Spleen (tissue), 11 donors: ENCODE measurements at regions not wholly inside any gene's neighbourhood (a gene's known extent, or its start where the extent isn't known, plus 50 kb on each side); places are given as distances from the start of the nearest gene placed in this dataset.

ENCODE experiments used
- DNase-seq: peaks from one replicate; pipeline ENCODE4 v3.0.0-alpha.2; 2020
- H3K27ac ChIP-seq, 8 donors: fragments of 200-600 bp; sonication (generic) in 7 of 8; 1 replicate in 4 of 8; 2 replicates in 4 of 8; pipeline versions ENCODE4 v1.5.0 to v1.8.0; 2016 to 2021; ENCODE audit warnings: inconsistent platforms in 4 of 8, mild to moderate bottlenecking in 4 of 8, moderate library complexity in 1 of 8
- H3K27me3 ChIP-seq, 7 donors: fragments of 200-600 bp; sonication (generic) in 6 of 7; replicated peaks in 1 of 7; 1 replicate in 4 of 7; 2 replicates in 3 of 7; pipeline versions ENCODE4 v1.5.0 to v1.8.0; 2016 to 2021; ENCODE audit warnings: inconsistent platforms in 3 of 7, mild to moderate bottlenecking in 1 of 7
- H3K36me3 ChIP-seq, 6 donors: fragments of 200-600 bp; sonication (generic) in 5 of 6; 1 replicate in 4 of 6; 2 replicates in 2 of 6; pipeline versions ENCODE4 v1.5.0 to v1.8.0; 2016 to 2021; ENCODE audit warnings: inconsistent platforms in 2 of 6
- H3K4me1 ChIP-seq, 6 donors: fragments of 200-600 bp; sonication (generic) in 5 of 6; 1 replicate in 3 of 6; 2 replicates in 3 of 6; pipeline versions ENCODE4 v1.5.0 to v1.8.0; 2016 to 2021; ENCODE audit warnings: inconsistent platforms in 3 of 6
- H3K4me3 ChIP-seq, 8 donors: fragments of 200-600 bp; sonication (generic) in 7 of 8; 1 replicate in 4 of 8; 2 replicates in 4 of 8; pipeline versions ENCODE4 v1.5.0 to v1.8.0; 2016 to 2021; ENCODE audit warnings: inconsistent platforms in 4 of 8, mild to moderate bottlenecking in 4 of 8, moderate library complexity in 2 of 8
- H3K9me3 ChIP-seq, 8 donors: fragments of 200-600 bp; sonication (generic) in 7 of 8; 1 replicate in 4 of 8; 2 replicates in 4 of 8; pipeline versions ENCODE4 v1.5.0 to v1.8.0; 2016 to 2021; ENCODE audit warnings: inconsistent platforms in 4 of 8
- POLR2A ChIP-seq, 3 donors: fragments of 450-650 bp; IDR thresholded peaks; one replicate each; pipeline ENCODE4 v1.5.1; 2017; ENCODE audit warnings: antibody characterized with exemption in 3 of 3, mild to moderate bottlenecking in 1 of 3
- POLR2AphosphoS5 ChIP-seq, 3 donors: sonication (generic); formaldehyde crosslinking; IDR thresholded peaks; one replicate each; pipeline ENCODE4 v1.5.1; 2017; ENCODE audit warnings: antibody characterized with exemption in 3 of 3
- WGBS, 5 donors: extraction: QIAGEN DNeasy Blood & Tissue Kit in 3 of 5; methylation state at CpG; one replicate each; pipeline versions ENCODE4 v1.1.5 to v1.1.7; 2013 to 2018; 5-methylcytosine and 5-hydroxymethylcytosine counted together
- intact Hi-C: fragments of 100-400 bp; cut with DNase I; formaldehyde crosslinking; loops from one replicate; pipeline ENCODE4 v1.15.0; 2023; ENCODE audit warnings: low total_unique reads
- TF ChIP-seq, protein P1 (sequence below), 11 experiments: fragments of 200-600 bp in 7 of 11; fragments of 450-650 bp in 4 of 11; sonication (generic) in 4 of 11; IDR thresholded peaks in 8 of 11; conservative IDR thresholded peaks in 3 of 11; 1 replicate in 7 of 11; 2 replicates in 4 of 11; pipeline versions ENCODE4 v1.4.0 to v1.8.0; 2016 to 2021; ENCODE audit warnings: antibody characterized with exemption in 11 of 11, inconsistent platforms in 4 of 11, mild to moderate bottlenecking in 1 of 11
- donor health status: healthy with polysubstance abuse.
- donor health status: DM: no; HTN: no; CAD: no; lungs with moderate emphysema.
- donor health status: DM: no; HTN: no; CAD: no.
- donor health status: Bipolar disorder and iron deficiency.
- donor health status: healthy.
- donor health status: DM: no; HTN: no; CAD: no.
- donor health status: DM: yes; HTN: yes; CAD: no.

DNA sequence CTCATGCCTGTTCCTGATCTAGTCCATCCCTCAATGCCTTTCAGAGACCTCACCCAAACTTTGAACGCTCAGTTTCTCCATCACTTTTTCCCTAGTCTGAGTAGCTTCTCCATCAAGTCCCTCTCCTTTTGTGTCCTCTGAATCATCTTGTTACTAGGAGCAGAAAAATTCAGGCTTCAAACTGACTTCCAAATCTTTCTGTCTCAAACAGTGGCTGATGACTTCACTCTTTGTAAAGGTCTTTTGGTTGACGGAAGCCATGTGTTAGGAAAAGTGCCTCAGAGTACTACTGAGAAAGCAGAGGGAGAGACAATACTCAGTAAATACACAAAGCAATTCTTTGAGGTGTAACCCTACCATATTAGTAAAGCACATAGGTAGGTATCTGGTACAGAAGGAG, 65.7 kb upstream of the CAMK2D start:
- no peak overlapping the region for H3K4me3 ChIP-seq
- H3K27me3 ChIP-seq, result no peaks in the 10 kb centered on the region
- no peaks in the 10 kb centered on the region for H3K36me3 ChIP-seq
- 77 to 92% (median 85%) methylated on average over 2 of the region's 2 CpGs for WGBS, 5 donors
- no peak overlapping the region for H3K27ac ChIP-seq
- peaks cover 4 to 41% (median 17%) of the 10 kb centered on the region in 6 donors for H3K4me1 ChIP-seq
- H3K9me3 ChIP-seq, result no peaks in the 10 kb centered on the region
- intact Hi-C loops, result no loop called here
- TF ChIP-seq, protein P1, sequence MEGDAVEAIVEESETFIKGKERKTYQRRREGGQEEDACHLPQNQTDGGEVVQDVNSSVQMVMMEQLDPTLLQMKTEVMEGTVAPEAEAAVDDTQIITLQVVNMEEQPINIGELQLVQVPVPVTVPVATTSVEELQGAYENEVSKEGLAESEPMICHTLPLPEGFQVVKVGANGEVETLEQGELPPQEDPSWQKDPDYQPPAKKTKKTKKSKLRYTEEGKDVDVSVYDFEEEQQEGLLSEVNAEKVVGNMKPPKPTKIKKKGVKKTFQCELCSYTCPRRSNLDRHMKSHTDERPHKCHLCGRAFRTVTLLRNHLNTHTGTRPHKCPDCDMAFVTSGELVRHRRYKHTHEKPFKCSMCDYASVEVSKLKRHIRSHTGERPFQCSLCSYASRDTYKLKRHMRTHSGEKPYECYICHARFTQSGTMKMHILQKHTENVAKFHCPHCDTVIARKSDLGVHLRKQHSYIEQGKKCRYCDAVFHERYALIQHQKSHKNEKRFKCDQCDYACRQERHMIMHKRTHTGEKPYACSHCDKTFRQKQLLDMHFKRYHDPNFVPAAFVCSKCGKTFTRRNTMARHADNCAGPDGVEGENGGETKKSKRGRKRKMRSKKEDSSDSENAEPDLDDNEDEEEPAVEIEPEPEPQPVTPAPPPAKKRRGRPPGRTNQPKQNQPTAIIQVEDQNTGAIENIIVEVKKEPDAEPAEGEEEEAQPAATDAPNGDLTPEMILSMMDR (IDR thresholded peaks at IDR 0.05 in 8 of 11, conservative IDR thresholded peaks at IDR 0.05 in 3 of 11), result no peak
- TF ChIP-seq POLR2AphosphoS5 (IDR thresholded peaks at IDR 0.05) (no peak), POLR2A (IDR thresholded peaks at IDR 0.05) (no peak)
- no peak for DNase-seq

DNA sequence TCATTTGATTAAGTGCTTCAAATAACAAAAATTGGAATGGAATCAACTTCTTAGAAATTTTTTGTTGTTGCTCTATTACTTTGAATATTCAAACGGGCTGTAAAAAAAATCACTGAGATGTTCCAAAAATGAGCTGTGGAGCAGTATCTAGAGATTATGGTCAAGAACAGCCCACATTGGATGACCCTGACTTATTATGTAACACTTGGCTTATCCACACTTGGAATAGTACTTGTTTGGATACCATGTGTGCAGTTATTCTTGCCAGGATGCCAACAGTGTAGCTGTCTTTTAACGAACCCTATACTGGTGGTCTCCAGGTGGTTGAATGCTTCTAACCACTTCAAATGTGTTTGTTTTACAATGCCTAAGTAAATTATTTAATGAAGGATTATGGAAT, 64.9 kb upstream of the CAMK2D start:
- Histone ChIP-seq H3K27me3 (no peaks in the 10 kb centered on the region), H3K27ac (no peak overlapping the region), H3K4me1 (peaks cover 4 to 41% (median 17%) of the 10 kb centered on the region in 6 donors), H3K9me3 (no peaks in the 10 kb centered on the region), H3K4me3 (no peak overlapping the region), H3K36me3 (no peaks in the 10 kb centered on the region)
- TF ChIP-seq POLR2A (IDR thresholded peaks at IDR 0.05) (no peak), POLR2AphosphoS5 (IDR thresholded peaks at IDR 0.05) (no peak)
- intact Hi-C loops, result no loop called here
- DNase-seq, result no peak
- WGBS, 5 donors, result 72 to 83% (median 80%) methylated on average over 2 of the region's 2 CpGs

DNA sequence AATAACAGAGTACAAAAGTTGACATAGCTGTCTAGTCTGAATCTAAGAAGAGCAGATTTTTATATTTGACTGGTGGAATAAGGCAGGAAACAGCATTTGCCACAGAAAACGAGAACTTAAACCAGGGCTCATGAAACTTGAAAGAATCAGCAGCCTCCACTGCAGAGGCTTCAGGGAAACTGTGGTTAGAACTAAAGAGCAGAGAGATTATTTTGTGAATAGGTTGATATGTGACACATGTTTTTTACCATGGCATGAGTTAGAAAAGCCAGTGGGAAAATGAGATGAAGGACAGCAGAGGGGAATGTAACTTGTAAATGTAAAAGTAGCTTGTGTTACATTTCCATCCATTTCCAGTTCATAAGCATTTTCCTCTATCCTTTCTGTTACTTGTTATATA, 63.7 kb upstream of the CAMK2D start:
- Histone ChIP-seq H3K27ac (peak overlapping the region in 1 of 8 donors; percentile 0), H3K9me3 (no peaks in the 10 kb centered on the region), H3K4me3 (no peak overlapping the region), H3K27me3 (no peaks in the 10 kb centered on the region), H3K4me1 (peaks cover 4 to 41% (median 17%) of the 10 kb centered on the region in 6 donors), H3K36me3 (no peaks in the 10 kb centered on the region)
- DNase-seq, result no peak
- intact Hi-C loops, result no loop called here
- 7 to 24% (median 17%) methylated on average over 1 of the region's 1 CpG for WGBS, 5 donors
- TF ChIP-seq POLR2AphosphoS5 (IDR thresholded peaks at IDR 0.05), result no peak
- TF ChIP-seq POLR2A (IDR thresholded peaks at IDR 0.05), result no peak
- TF ChIP-seq, protein P1 (IDR thresholded peaks at IDR 0.05 in 8 of 11, conservative IDR thresholded peaks at IDR 0.05 in 3 of 11), result no peak

- H3K9me3 ChIP-seq, result no peaks in the 10 kb centered on the region
- no peaks in the 10 kb centered on the region for H3K27me3 ChIP-seq
- DNase-seq, result no peak
- H3K27ac ChIP-seq, result no peak overlapping the region
- 69 to 87% (median 77%) methylated on average over 2 of the region's 2 CpGs for WGBS, 5 donors
- no peak overlapping the region for H3K4me3 ChIP-seq
- intact Hi-C loops, result no loop called here
- no peaks in the 10 kb centered on the region for H3K36me3 ChIP-seq
- TF ChIP-seq, protein P1 (IDR thresholded peaks at IDR 0.05 in 8 of 11, conservative IDR thresholded peaks at IDR 0.05 in 3 of 11), result no peak
- TF ChIP-seq POLR2A (IDR thresholded peaks at IDR 0.05) (no peak), POLR2AphosphoS5 (IDR thresholded peaks at IDR 0.05) (no peak)
- H3K4me1 ChIP-seq, result peaks cover 4 to 41% (median 17%) of the 10 kb centered on the region in 6 donors
Measured at GRCh38 chr4:113824396-113824795, 62.9 kb upstream of the CAMK2D start.

DNA sequence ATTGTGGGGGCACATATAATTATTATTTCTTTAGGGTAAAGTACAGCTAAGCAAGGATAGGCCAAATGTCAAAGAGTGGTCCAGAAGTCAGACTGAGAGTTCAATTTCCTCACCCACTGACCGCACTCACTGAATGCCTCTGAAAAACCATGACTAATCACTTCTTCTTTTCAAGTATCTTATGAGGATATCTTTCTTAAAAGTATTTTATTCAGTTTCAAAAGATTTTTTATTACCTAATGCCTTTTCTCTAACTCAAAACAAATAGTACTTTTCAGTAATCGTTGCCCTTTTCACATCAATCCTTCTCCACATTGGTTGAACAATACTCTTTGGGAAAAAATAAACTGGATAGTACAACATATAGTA, 61.7 kb upstream of the CAMK2D start:
- TF ChIP-seq POLR2AphosphoS5 (IDR thresholded peaks at IDR 0.05) (no peak), POLR2A (IDR thresholded peaks at IDR 0.05) (no peak)
- TF ChIP-seq, protein P1 (IDR thresholded peaks at IDR 0.05 in 8 of 11, conservative IDR thresholded peaks at IDR 0.05 in 3 of 11), result no peak
- Histone ChIP-seq H3K9me3 (no peaks in the 10 kb centered on the region), H3K27me3 (no peaks in the 10 kb centered on the region), H3K36me3 (no peaks in the 10 kb centered on the region), H3K27ac (no peak overlapping the region), H3K4me3 (no peak overlapping the region), H3K4me1 (peaks cover 4 to 41% (median 17%) of the 10 kb centered on the region in 6 donors)
- WGBS, 5 donors, result 29 to 53% (median 43%) methylated on average over 2 of the region's 2 CpGs
- intact Hi-C loops, result no loop called here
- no peak for DNase-seq
